HL-60 (cell line): ENCODE measurements at regions not wholly inside any gene's neighbourhood (a gene's known extent, or its start where the extent isn't known, plus 50 kb on each side); places are given as distances from the start of the nearest gene placed in this dataset.

ENCODE experiments used
- DNase-seq, 2 experiments: peaks; one replicate each; pipeline ENCODE4 v3.0.0-alpha.2; 2010 to 2020; ENCODE audit warnings: low read depth in 1 of 2, low spot score in 1 of 2
- H3K27ac ChIP-seq: fragments of 250-450 bp; sonication (Bioruptor Pico); replicated peaks from 2 replicates; pipeline ENCODE4 v1.5.1; 2020; ENCODE audit warnings: mild to moderate bottlenecking, moderate library complexity
- H3K27me3 ChIP-seq: fragments of 250-450 bp; sonication (Bioruptor Pico); 2 replicates; pipeline ENCODE4 v1.5.1; 2021; ENCODE audit warnings: mild to moderate bottlenecking, moderate library complexity; ENCODE audit not compliant: insufficient read depth, poor library complexity, severe bottlenecking
- H3K4me3 ChIP-seq: replicated peaks from 2 replicates; pipeline ENCODE4 v1.5.1; 2011; ENCODE audit warnings: mild to moderate bottlenecking, control low read depth, low read length; ENCODE audit not compliant: insufficient read depth
- GABPA ChIP-seq: IDR thresholded peaks from 2 replicates; pipeline ENCODE4 v1.6.1; 2012; ENCODE audit warnings: low read depth
- POLR2AphosphoS5 ChIP-seq: IDR thresholded peaks from 2 replicates; pipeline ENCODE4 v1.6.1; 2012; ENCODE audit warnings: low read depth
- REST ChIP-seq: IDR thresholded peaks from 2 replicates; pipeline ENCODE4 v1.6.1; 2012; ENCODE audit warnings: low read depth; ENCODE audit not compliant: insufficient replicate concordance
- SPI1 ChIP-seq: IDR thresholded peaks from 2 replicates; pipeline ENCODE4 v1.6.1; 2012; ENCODE audit warnings: low read depth, mild to moderate bottlenecking, borderline replicate concordance
- TF ChIP-seq, protein P1 (sequence below): IDR thresholded peaks from one replicate; pipeline ENCODE4 v1.5.1; 2011; ENCODE audit warnings: low read length, control low read depth, inconsistent platforms; ENCODE audit not compliant: insufficient read depth

DNA sequence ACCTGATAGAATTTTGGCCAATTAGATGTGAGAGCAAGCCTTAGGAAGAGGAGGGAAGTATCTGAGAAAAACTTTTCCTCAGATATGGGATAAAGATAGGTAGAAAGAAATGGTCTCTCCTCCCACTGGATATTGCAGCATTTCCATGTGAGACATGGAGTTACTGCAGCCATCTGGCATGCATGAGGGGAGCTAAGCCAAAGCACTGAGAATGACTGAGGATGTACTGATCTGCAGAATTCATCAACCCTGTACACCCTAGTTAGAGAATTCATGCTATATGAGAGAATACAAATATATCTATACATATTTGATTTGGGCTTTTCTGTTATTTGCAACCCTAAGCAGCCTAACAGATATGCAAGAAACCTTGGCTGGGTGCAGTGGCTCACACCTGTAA, 52.5 kb upstream of the RPL34 start:
- Histone ChIP-seq H3K27ac (no peak overlapping the region), H3K27me3 (peaks cover 4% of the 10 kb centered on the region), H3K4me3 (no peak overlapping the region)
- no peak for TF ChIP-seq POLR2AphosphoS5
- TF ChIP-seq, protein P1, sequence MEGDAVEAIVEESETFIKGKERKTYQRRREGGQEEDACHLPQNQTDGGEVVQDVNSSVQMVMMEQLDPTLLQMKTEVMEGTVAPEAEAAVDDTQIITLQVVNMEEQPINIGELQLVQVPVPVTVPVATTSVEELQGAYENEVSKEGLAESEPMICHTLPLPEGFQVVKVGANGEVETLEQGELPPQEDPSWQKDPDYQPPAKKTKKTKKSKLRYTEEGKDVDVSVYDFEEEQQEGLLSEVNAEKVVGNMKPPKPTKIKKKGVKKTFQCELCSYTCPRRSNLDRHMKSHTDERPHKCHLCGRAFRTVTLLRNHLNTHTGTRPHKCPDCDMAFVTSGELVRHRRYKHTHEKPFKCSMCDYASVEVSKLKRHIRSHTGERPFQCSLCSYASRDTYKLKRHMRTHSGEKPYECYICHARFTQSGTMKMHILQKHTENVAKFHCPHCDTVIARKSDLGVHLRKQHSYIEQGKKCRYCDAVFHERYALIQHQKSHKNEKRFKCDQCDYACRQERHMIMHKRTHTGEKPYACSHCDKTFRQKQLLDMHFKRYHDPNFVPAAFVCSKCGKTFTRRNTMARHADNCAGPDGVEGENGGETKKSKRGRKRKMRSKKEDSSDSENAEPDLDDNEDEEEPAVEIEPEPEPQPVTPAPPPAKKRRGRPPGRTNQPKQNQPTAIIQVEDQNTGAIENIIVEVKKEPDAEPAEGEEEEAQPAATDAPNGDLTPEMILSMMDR = no peak
- TF ChIP-seq GABPA = no peak
- no peak for TF ChIP-seq REST
- no peak for TF ChIP-seq SPI1
- no peak for DNase-seq

DNA sequence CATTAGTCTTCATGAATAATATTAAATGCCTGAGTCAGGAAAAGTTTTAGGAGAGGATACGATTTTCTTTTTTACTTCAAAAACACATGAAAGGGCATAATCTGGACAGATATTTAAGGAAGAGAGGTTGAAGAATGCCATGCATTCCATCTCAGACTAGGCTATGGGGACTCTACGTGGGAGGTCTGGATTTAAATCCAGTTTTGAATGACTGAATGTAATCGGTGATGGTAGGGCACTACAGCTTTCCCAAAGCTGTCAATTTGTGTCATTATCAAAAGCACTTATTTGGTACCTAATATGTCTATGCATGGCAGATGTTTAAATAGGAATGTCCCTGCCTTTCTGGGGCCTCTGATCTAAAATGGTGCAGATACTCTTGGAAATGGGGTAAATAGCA, 59.3 kb upstream of the RPL34 start:
- no peak for TF ChIP-seq SPI1
- TF ChIP-seq REST = no peak
- TF ChIP-seq POLR2AphosphoS5 = no peak
- TF ChIP-seq GABPA = no peak
- TF ChIP-seq, protein P1 = no peak
- no peak overlapping the region for H3K27ac ChIP-seq
- no peak for DNase-seq
- no peaks in the 10 kb centered on the region for H3K27me3 ChIP-seq
- no peak overlapping the region for H3K4me3 ChIP-seq

DNA sequence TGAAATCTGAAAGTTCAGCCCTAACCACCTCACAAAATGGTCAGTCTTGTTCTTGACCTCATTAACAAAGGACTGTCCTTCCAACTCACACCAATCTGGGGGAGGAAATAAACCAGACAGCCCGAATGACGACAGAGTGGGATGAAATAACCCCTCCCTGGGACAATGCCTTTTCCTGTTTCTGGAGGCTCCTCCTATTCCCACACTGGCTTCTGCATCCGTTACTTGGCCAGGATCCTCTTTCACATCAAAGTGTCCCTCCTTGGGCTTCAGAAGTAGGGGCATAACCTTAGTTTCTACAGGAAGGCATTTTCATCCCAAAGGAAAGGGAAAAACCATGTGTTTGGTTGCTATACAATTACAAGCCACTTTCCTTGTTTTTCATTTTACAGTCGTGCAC, 59.8 kb upstream of the RPL34 start:
- no peak overlapping the region for H3K4me3 ChIP-seq
- no peak for DNase-seq
- H3K27me3 ChIP-seq = no peaks in the 10 kb centered on the region
- no peak overlapping the region for H3K27ac ChIP-seq
- no peak for TF ChIP-seq SPI1
- TF ChIP-seq, protein P1 = no peak
- no peak for TF ChIP-seq GABPA
- TF ChIP-seq REST = no peak
- TF ChIP-seq POLR2AphosphoS5 = no peak
